ENCODE measurements at regions not wholly inside any gene's neighbourhood (a gene's known extent, or its start where the extent isn't known, plus 50 kb on each side); places are given as distances from the start of the nearest gene placed in this dataset.

- no peak overlapping the region for H3K4me3 ChIP-seq
- ChIA-PET CTCF (interaction anchor here (0.7 to 1.4 kb wide), 3 partner anchors 19 to 188 kb away, joined by 3 to 4 read pairs (median 3); no protein-coding TSS in a partner anchor), POLR2A (no interaction called here)
- WGBS (ENCODE audit: missing lambda C conversion rate) = 24% methylated on average over 2 of the region's 2 CpGs
- FAIRE-seq = no peak
- no peak for ATAC-seq
- TF ChIP-seq RAD21 (conservative IDR thresholded peaks at IDR 0.05 in 1 of 2, IDR thresholded peaks at IDR 0.05 in 1 of 2) (no peak), EHMT2 (IDR thresholded peaks at IDR 0.05; ENCODE audit: low read depth) (no peak), KDM1A (IDR thresholded peaks at IDR 0.05; ENCODE audit: low read depth) (no peak), CHD2 (IDR thresholded peaks at IDR 0.05; ENCODE audit: low read length, partially characterized antibody) (no peak), FOXS1 (CRISPR knock-in tag; IDR thresholded peaks at IDR 0.05) (no peak), HEYL (CRISPR knock-in tag; IDR thresholded peaks at IDR 0.05) (no peak), ZSCAN20 (CRISPR knock-in tag; IDR thresholded peaks at IDR 0.05) (no peak), HOXB5 (CRISPR knock-in tag; IDR thresholded peaks at IDR 0.05) (no peak), TFCP2L1 (CRISPR knock-in tag; IDR thresholded peaks at IDR 0.05) (no peak), RFX5 (IDR thresholded peaks at IDR 0.05) (no peak), GATA3 (IDR thresholded peaks at IDR 0.05; ENCODE audit: borderline replicate concordance) (no peak), TP53 (CRISPR knock-in tag; IDR thresholded peaks at IDR 0.05) (no peak), SMC3 (IDR thresholded peaks at IDR 0.05) (no peak), JUNB (IDR thresholded peaks at IDR 0.05) (no peak), EHF (CRISPR knock-in tag; IDR thresholded peaks at IDR 0.05) (no peak), ELK1 (IDR thresholded peaks at IDR 0.05; ENCODE audit: low read depth, low read length) (no peak), PBX3 (IDR thresholded peaks at IDR 0.05) (no peak), FOSL2 (IDR thresholded peaks at IDR 0.05) (no peak), FOSL2 (CRISPR knock-in tag; IDR thresholded peaks at IDR 0.05) (no peak)
- H3K27ac ChIP-seq = no peak overlapping the region
- DNase-seq (ENCODE audit: low read depth in 1 of 2, low spot score in 1 of 2) = no peak
- H3K9me3 ChIP-seq = peaks cover 7% of the 10 kb centered on the region; the same call in 2 of the 3 replicates
- no peak overlapping the region for H3K4me2 ChIP-seq
- H3K4me1 ChIP-seq = no peaks in the 10 kb centered on the region
These were observed 154.8 kb upstream of the SSTR4 start for GRCh38 chr20:22880277-22880676.

- FAIRE-seq (no peak), ATAC-seq (no peak)
- WGBS (ENCODE audit: missing lambda C conversion rate) = 51% methylated on average over 2 of the region's 2 CpGs
These were observed 147.3 kb upstream of the SSTR4 start for GRCh38 chr20:22887796-22888195.

More at GRCh38 chr20:22887796-22888195, 147.3 kb upstream of the SSTR4 start:
- peaks cover 22% of the 10 kb centered on the region for H3K9me3 ChIP-seq
- H3K27ac ChIP-seq = no peak overlapping the region
- no peak overlapping the region for H3K4me2 ChIP-seq
- TF ChIP-seq GATA3 (IDR thresholded peaks at IDR 0.05; ENCODE audit: borderline replicate concordance) (no peak), NFE2L2 (conservative IDR thresholded peaks at IDR 0.05; ENCODE audit: low read length) (no peak), RCOR1 (IDR thresholded peaks at IDR 0.05; ENCODE audit: low read depth, low read length) (no peak), RFX5 (IDR thresholded peaks at IDR 0.05) (no peak), HMGXB4 (CRISPR knock-in tag; IDR thresholded peaks at IDR 0.05; ENCODE audit: borderline replicate concordance) (no peak), HES2 (IDR thresholded peaks at IDR 0.05) (no peak), ZSCAN20 (CRISPR knock-in tag; IDR thresholded peaks at IDR 0.05) (no peak), CBX8 (IDR thresholded peaks at IDR 0.05) (no peak), SMC3 (IDR thresholded peaks at IDR 0.05) (no peak), ZNF302 (CRISPR knock-in tag; IDR thresholded peaks at IDR 0.05) (no peak)
- DNase-seq (ENCODE audit: low read depth in 1 of 2, low spot score in 1 of 2) = no peak
- H3K4me3 ChIP-seq = no peak overlapping the region
- CTCF ChIA-PET = interaction anchor here (0.7 to 1.4 kb wide), 5 partner anchors 9 to 23 kb away, joined by 3 to 4 read pairs (median 3); no protein-coding TSS in a partner anchor
- no peaks in the 10 kb centered on the region for H3K4me1 ChIP-seq
- POLR2A ChIA-PET = no interaction called here
